ENCODE measurements at regions not wholly inside any gene's neighbourhood (a gene's known extent, or its start where the extent isn't known, plus 50 kb on each side); places are given as distances from the start of the nearest gene placed in this dataset.
A peak's percentile ranks its signal among the peaks of the same experiment; 100 is the strongest.

- Histone ChIP-seq H3K36me3 (ENCODE audit: control insufficient read depth in 2 of 3, insufficient read depth in 3 of 3, low read length in 3 of 3) (no peaks in the 10 kb centered on the region), H3K27me3 (ENCODE audit: control insufficient read depth, insufficient read depth, low read length) (no peaks in the 10 kb centered on the region), H3K9me3 (ENCODE audit: control insufficient read depth in 2 of 3, insufficient read depth in 1 of 3, low read length in 3 of 3) (no peaks in the 10 kb centered on the region), H3K9ac (ENCODE audit: low read length in 3 of 3) (no peak overlapping the region), H3K27ac (ENCODE audit: low read depth in 2 of 2, low read length in 2 of 2) (no peak overlapping the region), H3K4me3 (ENCODE audit: low read length in 3 of 3) (no peak overlapping the region), H3K4me1 (ENCODE audit: control insufficient read depth in 2 of 3, insufficient read depth in 2 of 3, low read depth in 1 of 3, low read length in 3 of 3) (peaks cover 0 to 2% (median 0%) of the 10 kb centered on the region in 3 donors)
- intact Hi-C loops (cut with DNase I): no loop called here
- no peak for TF ChIP-seq CTCF (IDR thresholded peaks at IDR 0.05; ENCODE audit: borderline replicate concordance, extremely low read depth, insufficient read depth)
- FAIRE-seq: no peak
- DNase-seq: no peak
These were observed 131.3 kb downstream of the SEC61B start for GRCh38 chr9:99353408-99353807.

- DNase-seq (no peak), FAIRE-seq (no peak)
- no peaks in the 10 kb centered on the region for H3K36me3 ChIP-seq (ENCODE audit: control insufficient read depth in 2 of 3, insufficient read depth in 3 of 3, low read length in 3 of 3)
- intact Hi-C loops (cut with DNase I): no loop called here
- H3K4me1 ChIP-seq (ENCODE audit: control insufficient read depth in 2 of 3, insufficient read depth in 2 of 3, low read depth in 1 of 3, low read length in 3 of 3): peaks cover 0 to 2% (median 0%) of the 10 kb centered on the region in 3 donors
- H3K9ac ChIP-seq (ENCODE audit: low read length in 3 of 3): no peak overlapping the region
- no peak overlapping the region for H3K27ac ChIP-seq (ENCODE audit: low read depth in 2 of 2, low read length in 2 of 2)
- H3K9me3 ChIP-seq (ENCODE audit: control insufficient read depth in 2 of 3, insufficient read depth in 1 of 3, low read length in 3 of 3): no peaks in the 10 kb centered on the region
- H3K27me3 ChIP-seq (ENCODE audit: control insufficient read depth, insufficient read depth, low read length): no peaks in the 10 kb centered on the region
- no peak for TF ChIP-seq CTCF (IDR thresholded peaks at IDR 0.05; ENCODE audit: borderline replicate concordance, extremely low read depth, insufficient read depth)
- H3K4me3 ChIP-seq (ENCODE audit: low read length in 3 of 3): no peak overlapping the region
These were observed 132.0 kb downstream of the SEC61B start for GRCh38 chr9:99354104-99354503.

GRCh38 chr9:99356512-99356971, 134.5 kb downstream of the SEC61B start:
- Histone ChIP-seq H3K36me3 (ENCODE audit: control insufficient read depth in 2 of 3, insufficient read depth in 3 of 3, low read length in 3 of 3) (no peaks in the 10 kb centered on the region), H3K4me1 (ENCODE audit: control insufficient read depth in 2 of 3, insufficient read depth in 2 of 3, low read depth in 1 of 3, low read length in 3 of 3) (peaks cover 0 to 2% (median 0%) of the 10 kb centered on the region in 3 donors), H3K27me3 (ENCODE audit: control insufficient read depth, insufficient read depth, low read length) (peaks cover 2% of the 10 kb centered on the region), H3K4me3 (ENCODE audit: low read length in 3 of 3) (no peak overlapping the region), H3K27ac (ENCODE audit: low read depth in 2 of 2, low read length in 2 of 2) (peak overlapping the region in 1 of 2 donors; percentile 82), H3K9me3 (ENCODE audit: control insufficient read depth in 2 of 3, insufficient read depth in 1 of 3, low read length in 3 of 3) (no peaks in the 10 kb centered on the region), H3K9ac (ENCODE audit: low read length in 3 of 3) (no peak overlapping the region)
- FAIRE-seq: no peak
- TF ChIP-seq CTCF (IDR thresholded peaks at IDR 0.05; ENCODE audit: borderline replicate concordance, extremely low read depth, insufficient read depth): no peak
- intact Hi-C loops (cut with DNase I): no loop called here
- no peak for DNase-seq

- H3K9me3 ChIP-seq (ENCODE audit: control insufficient read depth in 2 of 3, insufficient read depth in 1 of 3, low read length in 3 of 3): no peaks in the 10 kb centered on the region
These were observed 135.5 kb downstream of the SEC61B start for GRCh38 chr9:99357575-99357974.

More at GRCh38 chr9:99357575-99357974, 135.5 kb downstream of the SEC61B start:
- Histone ChIP-seq H3K27me3 (ENCODE audit: control insufficient read depth, insufficient read depth, low read length) (peaks cover 2% of the 10 kb centered on the region), H3K4me1 (ENCODE audit: control insufficient read depth in 2 of 3, insufficient read depth in 2 of 3, low read depth in 1 of 3, low read length in 3 of 3) (peaks cover 0 to 2% (median 0%) of the 10 kb centered on the region in 3 donors), H3K9ac (ENCODE audit: low read length in 3 of 3) (no peak overlapping the region), H3K36me3 (ENCODE audit: control insufficient read depth in 2 of 3, insufficient read depth in 3 of 3, low read length in 3 of 3) (no peaks in the 10 kb centered on the region), H3K27ac (ENCODE audit: low read depth in 2 of 2, low read length in 2 of 2) (no peak overlapping the region), H3K4me3 (ENCODE audit: low read length in 3 of 3) (no peak overlapping the region)
- DNase-seq (no peak), FAIRE-seq (no peak)
- no peak for TF ChIP-seq CTCF (IDR thresholded peaks at IDR 0.05; ENCODE audit: borderline replicate concordance, extremely low read depth, insufficient read depth)
- intact Hi-C loops (cut with DNase I): no loop called here

Measured in kidney (tissue), 13 donors.